Thoracic aorta (tissue), 2 donors: ENCODE measurements at regions not wholly inside any gene's neighbourhood (a gene's known extent, or its start where the extent isn't known, plus 50 kb on each side); places are given as distances from the start of the nearest gene placed in this dataset.
"Not testable (repeated sequence)": the region's sequence is repeated elsewhere in the genome, so short reads cannot be mapped to it uniquely, and the experiment has no call there.

ENCODE experiments used
- ATAC-seq: fragments of 150-250 bp; one replicate; pipeline ENCODE4 v1.8.0; 2017; ENCODE audit warnings: low read depth; ENCODE audit not compliant: insufficient number of reproducible peaks, low FRiP score
- DNase-seq: peaks from one replicate; pipeline ENCODE4 v3.0.0-alpha.2; 2020; ENCODE audit warnings: low spot score
- H3K27ac ChIP-seq, 2 donors: fragments of 200-600 bp; sonication (generic); 1 replicate in 1 of 2; 2 replicates in 1 of 2; pipeline ENCODE4 v1.5.1; 2016; ENCODE audit warnings: mild to moderate bottlenecking in 2 of 2, moderate library complexity in 2 of 2
- H3K27me3 ChIP-seq: fragments of 200-600 bp; sonication (generic); replicated peaks from 2 replicates; pipeline ENCODE4 v1.6.0; 2016; ENCODE audit warnings: mild to moderate bottlenecking; ENCODE audit not compliant: insufficient read depth
- H3K36me3 ChIP-seq: fragments of 200-600 bp; sonication (generic); one replicate; pipeline ENCODE4 v1.5.1; 2016
- H3K4me1 ChIP-seq, 2 donors: fragments of 200-600 bp; sonication (generic); 1 replicate in 1 of 2; 2 replicates in 1 of 2; pipeline versions ENCODE4 v1.5.1 to v1.6.0; 2016; ENCODE audit warnings: low read depth in 2 of 2, mild to moderate bottlenecking in 1 of 2; ENCODE audit not compliant: control insufficient read depth in 1 of 2
- H3K4me3 ChIP-seq: fragments of 200-600 bp; sonication (generic); 2 replicates; pipeline ENCODE4 v1.5.1; 2016; ENCODE audit warnings: mild to moderate bottlenecking
- H3K9me3 ChIP-seq: fragments of 200-600 bp; sonication (generic); 2 replicates; pipeline ENCODE4 v1.5.1; 2016
- TF ChIP-seq, protein P1 (sequence below): fragments of 200-600 bp; sonication (generic); IDR thresholded peaks from one replicate; pipeline ENCODE4 v1.5.1; 2019; ENCODE audit warnings: antibody characterized with exemption

DNA sequence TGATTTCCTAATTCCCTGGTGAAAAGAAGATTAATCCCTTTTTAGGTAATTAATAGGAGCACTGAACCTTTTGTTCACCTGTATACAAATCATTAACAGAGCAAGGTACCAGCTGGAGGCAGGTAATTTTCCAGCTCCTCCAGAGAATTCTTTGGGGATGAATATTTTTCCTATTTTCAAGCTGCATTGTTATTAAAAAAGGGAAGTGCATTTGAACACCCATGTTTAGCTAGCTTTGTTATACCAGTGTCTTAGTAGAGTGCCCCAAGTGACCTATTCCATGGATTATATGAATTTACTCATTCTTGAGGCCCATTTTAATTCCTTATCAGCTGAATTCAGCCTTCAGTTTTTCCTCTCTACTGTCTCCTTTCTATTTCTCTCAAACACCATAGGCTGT is 73.2 kb upstream of the GOT2 start:
- H3K9me3 ChIP-seq, result peaks cover 3% of the 10 kb centered on the region
- no peaks in the 10 kb centered on the region for H3K27me3 ChIP-seq
- ATAC-seq (no peak), DNase-seq (no peak)
- TF ChIP-seq, protein P1, sequence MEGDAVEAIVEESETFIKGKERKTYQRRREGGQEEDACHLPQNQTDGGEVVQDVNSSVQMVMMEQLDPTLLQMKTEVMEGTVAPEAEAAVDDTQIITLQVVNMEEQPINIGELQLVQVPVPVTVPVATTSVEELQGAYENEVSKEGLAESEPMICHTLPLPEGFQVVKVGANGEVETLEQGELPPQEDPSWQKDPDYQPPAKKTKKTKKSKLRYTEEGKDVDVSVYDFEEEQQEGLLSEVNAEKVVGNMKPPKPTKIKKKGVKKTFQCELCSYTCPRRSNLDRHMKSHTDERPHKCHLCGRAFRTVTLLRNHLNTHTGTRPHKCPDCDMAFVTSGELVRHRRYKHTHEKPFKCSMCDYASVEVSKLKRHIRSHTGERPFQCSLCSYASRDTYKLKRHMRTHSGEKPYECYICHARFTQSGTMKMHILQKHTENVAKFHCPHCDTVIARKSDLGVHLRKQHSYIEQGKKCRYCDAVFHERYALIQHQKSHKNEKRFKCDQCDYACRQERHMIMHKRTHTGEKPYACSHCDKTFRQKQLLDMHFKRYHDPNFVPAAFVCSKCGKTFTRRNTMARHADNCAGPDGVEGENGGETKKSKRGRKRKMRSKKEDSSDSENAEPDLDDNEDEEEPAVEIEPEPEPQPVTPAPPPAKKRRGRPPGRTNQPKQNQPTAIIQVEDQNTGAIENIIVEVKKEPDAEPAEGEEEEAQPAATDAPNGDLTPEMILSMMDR, result no peak
- H3K36me3 ChIP-seq, result no peaks in the 10 kb centered on the region
- H3K4me1 ChIP-seq, result no peaks in the 10 kb centered on the region
- H3K27ac ChIP-seq, result no peak overlapping the region
- no peak overlapping the region for H3K4me3 ChIP-seq

- H3K27ac ChIP-seq, result no peak overlapping the region
- H3K4me1 ChIP-seq, result no peaks in the 10 kb centered on the region
- ATAC-seq (no peak), DNase-seq (no peak)
- no peaks in the 10 kb centered on the region for H3K36me3 ChIP-seq
- H3K4me3 ChIP-seq, result no peak overlapping the region
- TF ChIP-seq, protein P1, result no peak
- peaks cover 6% of the 10 kb centered on the region for H3K9me3 ChIP-seq
- no peaks in the 10 kb centered on the region for H3K27me3 ChIP-seq
Observed at GRCh38 chr16:58801838-58802237, 67.7 kb upstream of the GOT2 start.

DNA sequence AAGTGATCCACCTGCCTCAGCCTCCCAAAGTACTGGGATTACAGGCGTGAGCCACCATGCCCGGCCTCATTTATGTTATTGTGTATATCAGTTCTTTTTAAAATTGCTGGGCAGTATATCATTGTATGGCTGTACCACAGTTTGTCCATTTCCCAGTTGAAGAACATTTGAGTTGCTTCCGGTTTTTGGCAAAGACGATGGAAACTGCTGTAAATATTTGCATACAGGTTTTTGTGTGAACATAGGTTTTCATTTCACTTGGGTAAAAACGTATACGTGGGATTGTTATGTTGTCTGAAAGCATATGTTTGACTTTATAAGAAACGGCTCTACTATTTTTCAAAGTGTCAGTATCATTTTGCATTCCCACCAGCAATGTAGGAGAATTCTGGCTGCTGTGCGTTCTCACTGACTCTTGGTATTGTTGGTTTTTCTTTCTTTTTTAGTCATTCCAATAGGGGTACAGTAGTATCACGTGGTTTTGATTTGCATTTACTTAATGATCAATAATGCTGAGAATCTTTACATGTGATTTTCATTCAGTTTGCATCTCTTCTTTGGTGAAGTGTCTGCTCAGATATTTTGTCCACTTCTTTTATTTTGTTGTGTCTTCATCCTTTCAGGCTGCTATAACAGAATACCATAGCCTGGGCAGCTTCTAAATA is 63.2 kb upstream of the GOT2 start:
- peaks cover 3% of the 10 kb centered on the region for H3K9me3 ChIP-seq
- no peak overlapping the region for H3K27ac ChIP-seq
- H3K4me1 ChIP-seq, result no peaks in the 10 kb centered on the region
- DNase-seq (no peak), ATAC-seq (no peak)
- H3K4me3 ChIP-seq, result no peak overlapping the region
- no peaks in the 10 kb centered on the region for H3K27me3 ChIP-seq
- TF ChIP-seq, protein P1, result no peak
- H3K36me3 ChIP-seq, result no peaks in the 10 kb centered on the region

- Histone ChIP-seq H3K4me3 (no peak overlapping the region), H3K36me3 (no peaks in the 10 kb centered on the region), H3K27ac (no peak overlapping the region), H3K4me1 (no peaks in the 10 kb centered on the region), H3K27me3 (no peaks in the 10 kb centered on the region), H3K9me3 (no peaks in the 10 kb centered on the region)
- ATAC-seq (no peak), DNase-seq (no peak)
- TF ChIP-seq, protein P1, result no peak
Observed at GRCh38 chr16:58793366-58793765, 59.2 kb upstream of the GOT2 start.

DNA sequence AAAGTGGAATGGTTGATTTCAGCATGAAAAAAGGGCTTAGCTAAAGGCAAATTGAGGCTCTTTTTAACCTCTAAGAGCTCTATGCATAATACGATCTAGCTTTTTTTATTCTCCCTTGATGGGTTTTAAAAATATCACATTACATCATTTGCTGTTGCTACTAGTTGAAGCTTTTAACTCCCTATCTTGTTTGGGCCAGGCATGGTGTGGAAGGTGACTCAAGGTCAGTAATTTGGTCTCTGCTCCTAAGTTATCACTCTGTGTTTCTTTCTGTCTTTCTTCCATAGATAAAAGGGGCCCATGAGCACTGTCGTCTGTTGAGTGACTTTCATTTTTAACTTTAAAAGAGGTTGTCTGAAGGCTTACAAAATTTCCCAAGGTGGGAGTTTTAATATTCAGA is 58.1 kb upstream of the GOT2 start:
- H3K27ac ChIP-seq, result no peak overlapping the region
- H3K36me3 ChIP-seq, result no peaks in the 10 kb centered on the region
- H3K4me1 ChIP-seq, result no peaks in the 10 kb centered on the region
- TF ChIP-seq, protein P1, result no peak
- ATAC-seq (no peak), DNase-seq (no peak)
- no peak overlapping the region for H3K4me3 ChIP-seq
- no peaks in the 10 kb centered on the region for H3K9me3 ChIP-seq
- H3K27me3 ChIP-seq, result no peaks in the 10 kb centered on the region

DNA sequence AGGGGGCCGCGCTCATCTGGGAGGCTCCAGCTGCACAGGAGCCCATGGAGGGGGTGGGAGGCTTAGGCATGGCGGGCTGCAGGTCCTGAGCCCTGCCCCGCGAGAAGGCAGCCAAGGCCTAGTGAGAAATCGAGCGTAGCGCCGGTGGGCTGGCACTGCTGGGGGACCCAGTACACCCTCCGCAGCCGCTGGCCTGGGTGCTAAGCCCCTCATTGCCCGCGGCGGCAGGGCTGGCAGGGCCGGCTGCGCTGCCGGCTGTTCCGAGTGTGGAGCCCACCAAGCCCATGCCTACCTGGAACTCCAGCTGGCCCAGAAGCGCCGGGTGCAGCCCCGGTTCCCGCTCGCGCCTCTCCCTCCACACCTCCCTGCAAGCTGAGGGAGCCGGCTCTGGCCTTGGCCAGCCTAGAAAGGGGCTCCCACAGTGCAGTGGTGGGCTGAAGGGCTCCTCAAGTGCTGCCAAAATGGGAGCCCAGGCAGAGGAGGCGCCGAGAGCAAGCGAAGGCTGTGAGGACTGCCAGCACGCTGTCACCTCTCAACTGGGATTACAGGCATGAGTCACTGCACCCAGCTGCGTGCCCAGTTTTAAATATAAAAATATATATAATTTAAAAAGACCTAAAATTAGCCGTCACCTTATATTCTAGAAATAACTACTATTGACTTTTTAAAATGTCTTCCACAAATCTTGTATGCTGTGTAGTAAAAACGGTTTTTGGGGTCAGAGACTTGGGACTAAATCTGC is 56.9 kb upstream of the GOT2 start:
- H3K4me3 ChIP-seq, H3K9me3 ChIP-seq, H3K36me3 ChIP-seq, H3K4me1 ChIP-seq, ATAC-seq, H3K27me3 ChIP-seq, H3K27ac ChIP-seq, DNase-seq: not testable (repeated sequence)
